SK-N-SH (cell line): ENCODE measurements at regions not wholly inside any gene's neighbourhood (a gene's known extent, or its start where the extent isn't known, plus 50 kb on each side); places are given as distances from the start of the nearest gene placed in this dataset.

Experiments
- CTCF ChIA-PET: fragments of 300-600, 350-600 bp; formaldehyde crosslinking; extraction: SDS; loops from one replicate; lab custom pipeline; 2021; lab: Yijun Ruan, JAX
- POLR2A ChIA-PET: fragments of 350-600 bp; sonication (Branson Sonifier 250); formaldehyde crosslinking; extraction: SDS; loops from one replicate; lab custom pipeline; 2020; ENCODE audit warnings: antibody characterized with exemption, inconsistent platforms; lab: Yijun Ruan, JAX
- DNase-seq: peaks from one replicate; pipeline ENCODE4 v3.0.0; 2012
- H2AFZ ChIP-seq: fragments of 200-600 bp; sonication (generic); 2 replicates; pipeline ENCODE4 v1.8.1; 2016; ENCODE audit warnings: antibody characterized with exemption, mild to moderate bottlenecking, low read depth
- H3F3A ChIP-seq: fragments of 200-600 bp; sonication (generic); replicated peaks from 2 replicates; pipeline ENCODE3; 2016; ENCODE audit warnings: antibody characterized with exemption, mild to moderate bottlenecking; ENCODE audit not compliant: insufficient read depth
- H3K27ac ChIP-seq, 2 experiments: fragments of 200-500 bp in 1 of 2; fragments of 200-600 bp in 1 of 2; sonication (Bioruptor generic) in 1 of 2; sonication (generic), shearing (Covaris generic) in 1 of 2; 2 replicates each; pipeline versions ENCODE4 v1.5.1 to v1.6.1; 2014 to 2016; ENCODE audit warnings: low read depth in 2 of 2, inconsistent platforms in 1 of 2, low read length in 1 of 2, mild to moderate bottlenecking in 1 of 2, mixed read lengths in 1 of 2
- H3K27me3 ChIP-seq: fragments of 200-600 bp; sonication (generic), shearing (Covaris generic); 2 replicates; pipeline ENCODE4 v1.6.1; 2016; ENCODE audit warnings: mixed run types; ENCODE audit not compliant: insufficient read depth
- H3K36me3 ChIP-seq, 2 experiments: fragments of 200-500 bp in 1 of 2; fragments of 200-600 bp in 1 of 2; sonication (Bioruptor generic) in 1 of 2; sonication (generic) in 1 of 2; replicated peaks in 1 of 2; 2 replicates each; pipeline versions ENCODE3 to v1.5.1; 2014 to 2016; ENCODE audit warnings: low read length in 1 of 2, mild to moderate bottlenecking in 1 of 2; ENCODE audit not compliant: insufficient read depth in 2 of 2, control insufficient read depth in 1 of 2
- H3K4me1 ChIP-seq, 2 experiments: fragments of 200-500 bp in 1 of 2; fragments of 200-600 bp in 1 of 2; sonication (Bioruptor generic) in 1 of 2; sonication (generic), shearing (Covaris generic) in 1 of 2; 2 replicates each; pipeline versions ENCODE4 v1.5.1 to v1.6.1; 2014 to 2016; ENCODE audit warnings: low read depth in 1 of 2, low read length in 1 of 2, mixed run types in 1 of 2; ENCODE audit not compliant: insufficient read depth in 2 of 2, control insufficient read depth in 1 of 2
- H3K4me2 ChIP-seq: fragments of 200-600 bp; sonication (generic), shearing (Covaris generic); 2 replicates; pipeline ENCODE4 v1.6.1; 2017; ENCODE audit warnings: mixed run types
- H3K4me3 ChIP-seq, 2 experiments: fragments of 200-500 bp in 1 of 2; fragments of 200-600 bp in 1 of 2; sonication (Bioruptor generic) in 1 of 2; sonication (generic), shearing (Covaris generic) in 1 of 2; 2 replicates each; pipeline versions ENCODE4 v1.5.1 to v1.8.1; 2014 to 2016; ENCODE audit warnings: low read depth in 2 of 2, inconsistent platforms in 1 of 2, low read length in 1 of 2, mild to moderate bottlenecking in 1 of 2, mixed read lengths in 1 of 2, moderate library complexity in 1 of 2
- H3K79me2 ChIP-seq: fragments of 200-600 bp; sonication (generic); 2 replicates; pipeline ENCODE4 v1.8.1; 2017; ENCODE audit warnings: mild to moderate bottlenecking; ENCODE audit not compliant: insufficient read depth
- H3K9ac ChIP-seq: fragments of 200-600 bp; sonication (generic); 2 replicates; pipeline ENCODE4 v1.6.1; 2017; ENCODE audit warnings: mixed run types
- H3K9me2 ChIP-seq: fragments of 200-600 bp; sonication (generic); 2 replicates; pipeline ENCODE4 v1.6.1; 2017; ENCODE audit warnings: mixed run types
- H3K9me3 ChIP-seq: fragments of 200-600 bp; sonication (generic); 2 replicates; pipeline ENCODE4 v1.6.1; 2017; ENCODE audit warnings: mixed run types, mild to moderate bottlenecking, moderate library complexity
- H4K20me1 ChIP-seq: fragments of 200-600 bp; sonication (generic); 2 replicates; pipeline ENCODE4 v1.6.1; 2017; ENCODE audit warnings: mild to moderate bottlenecking, mixed run types; ENCODE audit not compliant: insufficient read depth
- CHD2 ChIP-seq: fragments of 150-350 bp; IDR thresholded peaks from 2 replicates; pipeline ENCODE4 v1.6.1; 2018; ENCODE audit warnings: low read length; ENCODE audit not compliant: partially characterized antibody
- CTCF ChIP-seq: fragments of 200-600 bp; sonication (generic); IDR thresholded peaks from 2 replicates; pipeline ENCODE4 v1.6.1; 2017; ENCODE audit warnings: antibody characterized with exemption, mild to moderate bottlenecking, moderate library complexity
- ELF1 ChIP-seq: IDR thresholded peaks from 2 replicates; pipeline ENCODE4 v1.4.0; 2012
- FOSL2 ChIP-seq: IDR thresholded peaks from 2 replicates; pipeline ENCODE4 v1.4.0; 2012; ENCODE audit warnings: low read depth, mild to moderate bottlenecking, moderate library complexity, borderline replicate concordance
- FOXJ3 ChIP-seq: sonication (generic); formaldehyde crosslinking; IDR thresholded peaks from 2 replicates; pipeline ENCODE4 v1.5.1; 2020; ENCODE audit warnings: mild to moderate bottlenecking, missing genetic modification reagents
- FOXM1 ChIP-seq: IDR thresholded peaks from 2 replicates; pipeline ENCODE4 v1.4.0; 2012; ENCODE audit warnings: low read depth, mild to moderate bottlenecking
- IRF3 ChIP-seq: fragments of 150-350 bp; IDR thresholded peaks from 2 replicates; pipeline ENCODE4 v1.6.1; 2016; ENCODE audit warnings: mild to moderate bottlenecking, low read depth, low read length
- JUND ChIP-seq: IDR thresholded peaks from 2 replicates; pipeline ENCODE4 v1.4.0; 2012
- MAX ChIP-seq: IDR thresholded peaks from 2 replicates; pipeline ENCODE4 v1.4.0; 2012; ENCODE audit warnings: low read depth
- MEF2A ChIP-seq: IDR thresholded peaks from 2 replicates; pipeline ENCODE4 v1.4.0; 2012; ENCODE audit warnings: low read depth, borderline replicate concordance
- MXI1 ChIP-seq: IDR thresholded peaks from 2 replicates; pipeline ENCODE4 v1.6.1; 2012; ENCODE audit warnings: mild to moderate bottlenecking, low read depth, low read length, improper control_type of control experiment
- NRF1 ChIP-seq: IDR thresholded peaks from 2 replicates; pipeline ENCODE4 v1.6.1; 2012; ENCODE audit warnings: low read depth, mild to moderate bottlenecking, low read length
- PBX3 ChIP-seq: IDR thresholded peaks from 2 replicates; pipeline ENCODE4; 2012
- POLR2AphosphoS5 ChIP-seq: IDR thresholded peaks from 2 replicates; pipeline ENCODE4 v1.6.1; 2012; ENCODE audit warnings: low read depth, low read length
- RCOR1 ChIP-seq: fragments of 150-350 bp; IDR thresholded peaks from 2 replicates; pipeline ENCODE4 v1.6.1; 2017; ENCODE audit warnings: antibody characterized with exemption, low read length
- REST ChIP-seq: IDR thresholded peaks from 2 replicates; pipeline ENCODE4 v1.6.1; 2012; ENCODE audit warnings: mild to moderate bottlenecking, low read depth, low read length, moderate library complexity
- RXRA ChIP-seq: IDR thresholded peaks from 2 replicates; pipeline ENCODE4 v1.4.0; 2012; ENCODE audit warnings: low read depth, mild to moderate bottlenecking, borderline replicate concordance
- SIN3A ChIP-seq: IDR thresholded peaks from 2 replicates; pipeline ENCODE4 v1.6.1; 2012; ENCODE audit warnings: low read depth, mild to moderate bottlenecking, low read length, moderate library complexity, borderline replicate concordance
- SMC3 ChIP-seq: IDR thresholded peaks from 2 replicates; pipeline ENCODE4 v1.6.1; 2012; ENCODE audit warnings: low read depth, low read length, improper control_type of control experiment
- ZBTB33 ChIP-seq: IDR thresholded peaks from 2 replicates; pipeline ENCODE4 v1.4.0; 2012; ENCODE audit warnings: low read depth, borderline replicate concordance
- WGBS: methylation state at CpG from one replicate; pipeline ENCODE4 v1.1.6; 2017; ENCODE audit warnings: low lambda C conversion rate; 5-methylcytosine and 5-hydroxymethylcytosine counted together

- no peak for DNase-seq
- H3F3A ChIP-seq: no peaks in the 10 kb centered on the region
- no peak for TF ChIP-seq FOSL2
- TF ChIP-seq RXRA: no peak
- no peak for TF ChIP-seq ZBTB33
- no peak for TF ChIP-seq JUND
- no peak for TF ChIP-seq MEF2A
- no peak for TF ChIP-seq CTCF
- no peak for TF ChIP-seq MAX
- TF ChIP-seq ELF1: no peak
- no peak for TF ChIP-seq REST
- TF ChIP-seq FOXJ3 (CRISPR knock-in tag): no peak
- no peak for TF ChIP-seq FOXM1
- TF ChIP-seq SIN3A: no peak
- no peak for TF ChIP-seq IRF3
- TF ChIP-seq CHD2: no peak
- no peak for TF ChIP-seq RCOR1
- no peak for TF ChIP-seq PBX3
- no peak for TF ChIP-seq SMC3
- TF ChIP-seq POLR2AphosphoS5: no peak
- TF ChIP-seq MXI1: no peak
- no peak for TF ChIP-seq NRF1
- no peak overlapping the region for H3K4me2 ChIP-seq
- no peaks in the 10 kb centered on the region for H3K9me3 ChIP-seq
- H3K36me3 ChIP-seq: no peaks in the 10 kb centered on the region
- no peaks in the 10 kb centered on the region for H3K79me2 ChIP-seq
- POLR2A ChIA-PET: no interaction called here
- no peaks in the 10 kb centered on the region for H3K27me3 ChIP-seq
- H3K9ac ChIP-seq: no peak overlapping the region
- H3K27ac ChIP-seq: no peak overlapping the region
- H2AFZ ChIP-seq: no peak overlapping the region
- 0% methylated on average over 2 of the region's 2 CpGs for WGBS
- peaks cover 0 to 12% of the 10 kb centered on the region in 2 experiments; a peak in 1 of 4 replicates for H3K4me1 ChIP-seq
- no peak overlapping the region for H3K4me3 ChIP-seq
- CTCF ChIA-PET: interaction anchor here (1.1 to 2.6 kb wide), 3 partner anchors 11 to 211 kb away, joined by 3 to 7 read pairs (median 6); no protein-coding TSS in a partner anchor
- H3K9me2 ChIP-seq: no peaks in the 10 kb centered on the region
- H4K20me1 ChIP-seq: no peaks in the 10 kb centered on the region
These were observed 366.9 kb upstream of the HNRNPA3 start for GRCh38 chr2:176845718-176846117.
